SU-DHL-6 (cell line): ENCODE measurements at regions not wholly inside any gene's neighbourhood (a gene's known extent, or its start where the extent isn't known, plus 50 kb on each side); places are given as distances from the start of the nearest gene placed in this dataset.

ENCODE experiments used
- H2AFZ ChIP-seq: fragments of 200-600 bp; sonication (generic); 2 replicates; pipeline ENCODE4 v1.6.1; 2014; ENCODE audit warnings: low read depth, mild to moderate bottlenecking, moderate library complexity, mixed read lengths, antibody characterized with exemption, low read length; ENCODE audit not compliant: severe bottlenecking
- H3F3A ChIP-seq: fragments of 200-600 bp; shearing (Covaris generic); 2 replicates; pipeline ENCODE4 v1.6.0; 2016; ENCODE audit warnings: antibody characterized with exemption, mild to moderate bottlenecking; ENCODE audit not compliant: insufficient read depth
- H3K27ac ChIP-seq: fragments of 200-600 bp; sonication (generic); 2 replicates; pipeline ENCODE4 v1.5.1; 2016; ENCODE audit warnings: low read depth, mild to moderate bottlenecking, low read length, moderate library complexity, mixed read lengths
- H3K27me3 ChIP-seq: fragments of 200-600 bp; sonication (generic), shearing (Covaris generic); 2 replicates; pipeline ENCODE4 v1.6.0; 2014; ENCODE audit warnings: mild to moderate bottlenecking, low read length
- H3K36me3 ChIP-seq: fragments of 200-600 bp; sonication (generic); 2 replicates; pipeline ENCODE4 v1.6.1; 2014; ENCODE audit warnings: mild to moderate bottlenecking, low read length, mixed read lengths
- H3K4me2 ChIP-seq: fragments of 300-600, 200-600 bp; shearing (Covaris generic), sonication (generic); 2 replicates; pipeline ENCODE4 v1.6.0; 2014; ENCODE audit warnings: low read length, low read depth, mild to moderate bottlenecking; ENCODE audit not compliant: poor library complexity, severe bottlenecking
- H3K4me3 ChIP-seq: fragments of 200-600 bp; sonication (generic); 2 replicates; pipeline ENCODE4 v1.5.1; 2014; ENCODE audit warnings: antibody characterized with exemption, low read length, mild to moderate bottlenecking, mixed read lengths; ENCODE audit not compliant: insufficient read depth, poor library complexity, severe bottlenecking
- H3K79me2 ChIP-seq: fragments of 200-600 bp; sonication (generic); 2 replicates; pipeline ENCODE4 v1.6.1; 2014; ENCODE audit warnings: mild to moderate bottlenecking, low read length, moderate library complexity; ENCODE audit not compliant: insufficient read depth
- H3K9ac ChIP-seq: fragments of 200-600 bp; sonication (generic); 2 replicates; pipeline ENCODE4 v1.7.0; 2014; ENCODE audit warnings: mild to moderate bottlenecking, low read length
- H3K9me2 ChIP-seq: fragments of 200-600 bp; sonication (generic); replicated peaks from 2 replicates; pipeline ENCODE4 v1.6.1; 2014; ENCODE audit warnings: low read length; ENCODE audit not compliant: insufficient read depth
- H3K9me3 ChIP-seq: fragments of 200-600 bp; sonication (generic); 2 replicates; pipeline ENCODE4 v1.6.1; 2014; ENCODE audit warnings: low read length, mixed read lengths; ENCODE audit not compliant: insufficient read depth
- H4K20me1 ChIP-seq: fragments of 200-600 bp; sonication (generic); 2 replicates; pipeline ENCODE4 v1.6.1; 2014; ENCODE audit warnings: low read depth, mild to moderate bottlenecking, antibody characterized with exemption, low read length, moderate library complexity, mixed read lengths
- CTCF ChIP-seq: fragments of 200-600 bp; sonication (generic); IDR thresholded peaks from one replicate; pipeline ENCODE4 v1.5.1; 2017; ENCODE audit warnings: antibody characterized with exemption, mild to moderate bottlenecking, low read length, moderate library complexity; ENCODE audit not compliant: insufficient read depth, poor library complexity, severe bottlenecking
- EZH2phosphoT487 ChIP-seq: fragments of 200-600 bp; sonication (generic), shearing (Covaris generic); conservative IDR thresholded peaks from 2 replicates; pipeline ENCODE4 v1.6.1; 2018; ENCODE audit warnings: mild to moderate bottlenecking, antibody characterized with exemption, low read length, moderate library complexity, mixed read lengths

DNA sequence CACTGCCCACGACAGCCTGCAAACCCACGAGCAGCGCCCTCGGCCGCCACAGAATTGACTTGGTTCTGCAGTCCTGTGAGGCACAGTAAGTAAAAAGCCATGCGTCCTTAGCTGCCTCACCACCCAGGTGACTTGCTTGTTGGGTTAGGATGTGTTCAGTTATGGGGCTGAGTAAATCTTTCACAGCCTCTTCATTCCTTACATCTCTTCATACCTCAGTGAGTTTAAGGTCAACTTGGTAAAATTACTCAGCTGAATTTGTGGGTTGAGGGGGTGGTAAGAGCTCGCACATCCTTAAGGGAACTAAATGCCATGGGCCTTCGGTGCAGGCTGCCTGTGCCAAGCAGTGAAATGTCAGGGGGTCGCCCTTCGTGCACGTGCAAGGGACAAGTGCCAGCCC, 165.2 kb upstream of the ALKAL2 start:
- Histone ChIP-seq H3K79me2 (no peaks in the 10 kb centered on the region), H3K27ac (no peak overlapping the region), H3K9ac (no peak overlapping the region), H3F3A (no peaks in the 10 kb centered on the region), H4K20me1 (no peaks in the 10 kb centered on the region), H3K27me3 (no peaks in the 10 kb centered on the region), H3K9me3 (no peaks in the 10 kb centered on the region), H3K36me3 (no peaks in the 10 kb centered on the region), H3K9me2 (no peaks in the 10 kb centered on the region), H3K4me3 (no peak overlapping the region), H2AFZ (no peak overlapping the region), H3K4me2 (no peak overlapping the region)
- no peak for TF ChIP-seq CTCF
- TF ChIP-seq EZH2phosphoT487, result no peak

- H3F3A ChIP-seq, result no peaks in the 10 kb centered on the region
- H3K27me3 ChIP-seq, result no peaks in the 10 kb centered on the region
- no peaks in the 10 kb centered on the region for H3K36me3 ChIP-seq
- TF ChIP-seq EZH2phosphoT487 (no peak), CTCF (no peak)
- no peak overlapping the region for H3K9ac ChIP-seq
- H3K4me2 ChIP-seq, result no peak overlapping the region
- H3K79me2 ChIP-seq, result no peaks in the 10 kb centered on the region
- H3K27ac ChIP-seq, result no peak overlapping the region
- no peak overlapping the region for H2AFZ ChIP-seq
- H3K9me2 ChIP-seq, result no peaks in the 10 kb centered on the region
- no peak overlapping the region for H3K4me3 ChIP-seq
- no peaks in the 10 kb centered on the region for H3K9me3 ChIP-seq
- no peaks in the 10 kb centered on the region for H4K20me1 ChIP-seq
Measured at GRCh38 chr2:451495-451894, 163.6 kb upstream of the ALKAL2 start.

- Histone ChIP-seq H3K79me2 (no peaks in the 10 kb centered on the region), H4K20me1 (no peaks in the 10 kb centered on the region), H3K9me3 (no peaks in the 10 kb centered on the region), H3K9me2 (no peaks in the 10 kb centered on the region), H3K36me3 (no peaks in the 10 kb centered on the region), H3K9ac (no peak overlapping the region), H3K27me3 (no peaks in the 10 kb centered on the region), H3K27ac (no peak overlapping the region), H3F3A (no peaks in the 10 kb centered on the region), H3K4me3 (no peak overlapping the region), H3K4me2 (no peak overlapping the region), H2AFZ (no peak overlapping the region)
- no peak for TF ChIP-seq CTCF
- no peak for TF ChIP-seq EZH2phosphoT487
Measured at GRCh38 chr2:449246-450067, 161.6 kb upstream of the ALKAL2 start.
